ENCODE measurements at regions not wholly inside any gene's neighbourhood (a gene's known extent, or its start where the extent isn't known, plus 50 kb on each side); places are given as distances from the start of the nearest gene placed in this dataset.
A peak's percentile ranks its signal among the peaks of the same experiment; 100 is the strongest.

GRCh38 chr5:143562935-143563334 is 159.4 kb upstream of the NR3C1 start (continued):
- TF ChIP-seq SKIL (CRISPR knock-in tag; IDR thresholded peaks at IDR 0.05; ENCODE audit: borderline replicate concordance) (0 out of 2 replicates have a peak, but pooled peaks have one; percentile 14), ZNF777 (CRISPR knock-in tag; IDR thresholded peaks at IDR 0.05) (no peak), SNAPC2 (CRISPR knock-in tag; IDR thresholded peaks at IDR 0.05) (no peak), ATM (IDR thresholded peaks at IDR 0.05; ENCODE audit: borderline replicate concordance) (no peak), DRAP1 (CRISPR knock-in tag; IDR thresholded peaks at IDR 0.05) (no peak), NFKBIZ (CRISPR knock-in tag; IDR thresholded peaks at IDR 0.05) (0 out of 2 replicates have a peak, but pooled peaks have one; percentile 35), ATF7 (IDR thresholded peaks at IDR 0.05) (peak; percentile 70), ATF7 (CRISPR knock-in tag; IDR thresholded peaks at IDR 0.05) (no peak), RFX3 (CRISPR knock-in tag; IDR thresholded peaks at IDR 0.05) (no peak), RCOR2 (CRISPR knock-in tag; IDR thresholded peaks at IDR 0.05) (0 out of 2 replicates have a peak, but pooled peaks have one; percentile 28), ZNF432 (CRISPR knock-in tag; IDR thresholded peaks at IDR 0.05; ENCODE audit: borderline replicate concordance) (no peak), ZNF781 (CRISPR knock-in tag; IDR thresholded peaks at IDR 0.05; ENCODE audit: borderline replicate concordance, not compliant biosample characterization) (peak; percentile 24), ZFP90 (CRISPR knock-in tag; IDR thresholded peaks at IDR 0.05; ENCODE audit: borderline replicate concordance) (peak; percentile 93), ZSCAN9 (CRISPR knock-in tag; IDR thresholded peaks at IDR 0.05; ENCODE audit: borderline replicate concordance) (0 out of 2 replicates have a peak, but pooled peaks have one; percentile 44), ZNF747 (CRISPR knock-in tag; IDR thresholded peaks at IDR 0.05; ENCODE audit: borderline replicate concordance) (no peak), SOX5 (CRISPR knock-in tag; IDR thresholded peaks at IDR 0.05; ENCODE audit: borderline replicate concordance) (peak; percentile 57; the same call in 1 of the 2 replicates), HNRNPLL (IDR thresholded peaks at IDR 0.05; ENCODE audit: low read depth, low read length, poor library complexity, severe bottlenecking) (no peak), ZNF674 (CRISPR knock-in tag; IDR thresholded peaks at IDR 0.05; ENCODE audit: low read depth) (no peak), CCDC6 (CRISPR knock-in tag; IDR thresholded peaks at IDR 0.05) (peak; percentile 49; the same call in 1 of the 2 replicates), DNMT1 (CRISPR knock-in tag; IDR thresholded peaks at IDR 0.05) (no peak)
- TF ChIP-seq, protein P1, sequence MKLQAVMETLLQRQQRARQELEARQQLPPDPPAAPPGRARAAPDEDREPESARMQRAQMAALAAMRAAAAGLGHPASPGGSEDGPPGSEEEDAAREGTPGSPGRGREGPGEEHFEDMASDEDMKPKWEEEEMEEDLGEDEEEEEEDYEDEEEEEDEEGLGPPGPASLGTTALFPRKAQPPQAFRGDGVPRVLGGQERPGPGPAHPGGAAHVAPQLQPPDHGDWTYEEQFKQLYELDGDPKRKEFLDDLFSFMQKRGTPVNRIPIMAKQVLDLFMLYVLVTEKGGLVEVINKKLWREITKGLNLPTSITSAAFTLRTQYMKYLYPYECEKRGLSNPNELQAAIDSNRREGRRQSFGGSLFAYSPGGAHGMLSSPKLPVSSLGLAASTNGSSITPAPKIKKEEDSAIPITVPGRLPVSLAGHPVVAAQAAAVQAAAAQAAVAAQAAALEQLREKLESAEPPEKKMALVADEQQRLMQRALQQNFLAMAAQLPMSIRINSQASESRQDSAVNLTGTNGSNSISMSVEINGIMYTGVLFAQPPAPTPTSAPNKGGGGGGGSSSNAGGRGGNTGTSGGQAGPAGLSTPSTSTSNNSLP (IDR thresholded peaks at IDR 0.05; ENCODE audit: low read depth, low read length) = no peak
- TF ChIP-seq, protein P2, sequence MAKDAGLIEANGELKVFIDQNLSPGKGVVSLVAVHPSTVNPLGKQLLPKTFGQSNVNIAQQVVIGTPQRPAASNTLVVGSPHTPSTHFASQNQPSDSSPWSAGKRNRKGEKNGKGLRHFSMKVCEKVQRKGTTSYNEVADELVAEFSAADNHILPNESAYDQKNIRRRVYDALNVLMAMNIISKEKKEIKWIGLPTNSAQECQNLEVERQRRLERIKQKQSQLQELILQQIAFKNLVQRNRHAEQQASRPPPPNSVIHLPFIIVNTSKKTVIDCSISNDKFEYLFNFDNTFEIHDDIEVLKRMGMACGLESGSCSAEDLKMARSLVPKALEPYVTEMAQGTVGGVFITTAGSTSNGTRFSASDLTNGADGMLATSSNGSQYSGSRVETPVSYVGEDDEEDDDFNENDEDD (CRISPR knock-in tag; IDR thresholded peaks at IDR 0.05; ENCODE audit: borderline replicate concordance) = peak; percentile 49; the same call in 1 of the 2 replicates
- TF ChIP-seq, protein P3, sequence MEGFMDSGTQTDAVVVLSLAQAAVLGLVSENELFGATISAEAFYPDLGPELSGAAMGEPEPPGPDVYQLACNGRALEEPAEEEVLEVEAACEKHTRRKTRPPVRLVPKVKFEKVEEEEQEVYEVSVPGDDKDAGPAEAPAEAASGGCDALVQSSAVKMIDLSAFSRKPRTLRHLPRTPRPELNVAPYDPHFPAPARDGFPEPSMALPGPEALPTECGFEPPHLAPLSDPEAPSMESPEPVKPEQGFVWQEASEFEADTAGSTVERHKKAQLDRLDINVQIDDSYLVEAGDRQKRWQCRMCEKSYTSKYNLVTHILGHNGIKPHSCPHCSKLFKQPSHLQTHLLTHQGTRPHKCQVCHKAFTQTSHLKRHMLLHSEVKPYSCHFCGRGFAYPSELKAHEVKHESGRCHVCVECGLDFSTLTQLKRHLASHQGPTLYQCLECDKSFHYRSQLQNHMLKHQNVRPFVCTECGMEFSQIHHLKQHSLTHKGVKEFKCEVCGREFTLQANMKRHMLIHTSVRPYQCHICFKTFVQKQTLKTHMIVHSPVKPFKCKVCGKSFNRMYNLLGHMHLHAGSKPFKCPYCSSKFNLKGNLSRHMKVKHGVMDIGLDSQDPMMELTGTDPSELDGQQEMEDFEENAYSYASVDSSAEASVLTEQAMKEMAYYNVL (CRISPR knock-in tag; IDR thresholded peaks at IDR 0.05; ENCODE audit: borderline replicate concordance) = no peak

All from HepG2 (cell line).